ENCODE measurements at regions not wholly inside any gene's neighbourhood (a gene's known extent, or its start where the extent isn't known, plus 50 kb on each side); places are given as distances from the start of the nearest gene placed in this dataset.

GRCh38 chr22:19615867-19616581 is 91.8 kb upstream of the CLDN5 start:
- no peaks in the 10 kb centered on the region for H3K27me3 ChIP-seq (ENCODE audit: insufficient read depth, low read length, poor library complexity)
- no peak overlapping the region for H2AFZ ChIP-seq (ENCODE audit: low read depth, low read length)
- TF ChIP-seq CTCF (IDR thresholded peaks at IDR 0.05; ENCODE audit: borderline replicate concordance, extremely low read depth, low read length, poor library complexity, severe bottlenecking), result no peak
- TF ChIP-seq EZH2 (IDR thresholded peaks at IDR 0.05; ENCODE audit: borderline replicate concordance, low read depth, low read length, severe bottlenecking), result no peak
- H3K27ac ChIP-seq (ENCODE audit: low read length), result no peak overlapping the region
- no peaks in the 10 kb centered on the region for H3K9me3 ChIP-seq (ENCODE audit: insufficient read depth, low read length, severe bottlenecking)
- DNase-seq, result no peak
- no peak for ATAC-seq (ENCODE audit: insufficient read depth, low read depth)
- no peaks in the 10 kb centered on the region for H3K4me1 ChIP-seq (ENCODE audit: insufficient read depth, low read length)
- H3K79me2 ChIP-seq (ENCODE audit: insufficient read depth, low read length), result no peaks in the 10 kb centered on the region
- no peak overlapping the region for H3K4me3 ChIP-seq (ENCODE audit: low read depth in 1 of 2, low read length in 2 of 2)
- no peaks in the 10 kb centered on the region for H3K36me3 ChIP-seq (ENCODE audit: insufficient read depth, low read length)
- H4K20me1 ChIP-seq (ENCODE audit: insufficient read depth, low read length), result no peaks in the 10 kb centered on the region
- no peak overlapping the region for H3K9ac ChIP-seq (ENCODE audit: low read depth, low read length)
- no peak overlapping the region for H3K4me2 ChIP-seq (ENCODE audit: insufficient read depth, low read length)

- Histone ChIP-seq H3K4me3 (ENCODE audit: low read depth in 1 of 2, low read length in 2 of 2) (no peak overlapping the region), H3K4me1 (ENCODE audit: insufficient read depth, low read length) (no peaks in the 10 kb centered on the region)
Observed at GRCh38 chr22:19619144-19620009, 94.9 kb upstream of the SEPTIN5 start.

GRCh38 chr22:19620742-19621371 is 93.4 kb upstream of the SEPTIN5 start:
- H3K79me2 ChIP-seq (ENCODE audit: insufficient read depth, low read length), result no peaks in the 10 kb centered on the region
- H3K4me1 ChIP-seq (ENCODE audit: insufficient read depth, low read length), result no peaks in the 10 kb centered on the region
- H3K36me3 ChIP-seq (ENCODE audit: insufficient read depth, low read length), result no peaks in the 10 kb centered on the region
- no peaks in the 10 kb centered on the region for H4K20me1 ChIP-seq (ENCODE audit: insufficient read depth, low read length)
- no peak overlapping the region for H2AFZ ChIP-seq (ENCODE audit: low read depth, low read length)
- H3K27me3 ChIP-seq (ENCODE audit: insufficient read depth, low read length, poor library complexity), result no peaks in the 10 kb centered on the region
- H3K27ac ChIP-seq (ENCODE audit: low read length), result no peak overlapping the region
- TF ChIP-seq EZH2 (IDR thresholded peaks at IDR 0.05; ENCODE audit: borderline replicate concordance, low read depth, low read length, severe bottlenecking) (no peak), CTCF (IDR thresholded peaks at IDR 0.05; ENCODE audit: borderline replicate concordance, extremely low read depth, low read length, poor library complexity, severe bottlenecking) (no peak)
- H3K9me3 ChIP-seq (ENCODE audit: insufficient read depth, low read length, severe bottlenecking), result no peaks in the 10 kb centered on the region
- H3K9ac ChIP-seq (ENCODE audit: low read depth, low read length), result no peak overlapping the region
- H3K4me3 ChIP-seq (ENCODE audit: low read depth in 1 of 2, low read length in 2 of 2), result no peak overlapping the region
- no peak for DNase-seq
- ATAC-seq (ENCODE audit: insufficient read depth, low read depth), result no peak
- H3K4me2 ChIP-seq (ENCODE audit: insufficient read depth, low read length), result no peak overlapping the region

More at GRCh38 chr22:19619144-19620009, 94.9 kb upstream of the SEPTIN5 start:
- TF ChIP-seq EZH2 (IDR thresholded peaks at IDR 0.05; ENCODE audit: borderline replicate concordance, low read depth, low read length, severe bottlenecking) (no peak), CTCF (IDR thresholded peaks at IDR 0.05; ENCODE audit: borderline replicate concordance, extremely low read depth, low read length, poor library complexity, severe bottlenecking) (no peak)
- H3K9ac ChIP-seq (ENCODE audit: low read depth, low read length), result no peak overlapping the region
- H2AFZ ChIP-seq (ENCODE audit: low read depth, low read length), result no peak overlapping the region
- H3K27ac ChIP-seq (ENCODE audit: low read length), result no peak overlapping the region
- H3K79me2 ChIP-seq (ENCODE audit: insufficient read depth, low read length), result no peaks in the 10 kb centered on the region
- ATAC-seq (ENCODE audit: insufficient read depth, low read depth) (no peak), DNase-seq (no peak)
- H3K27me3 ChIP-seq (ENCODE audit: insufficient read depth, low read length, poor library complexity), result no peaks in the 10 kb centered on the region
- no peak overlapping the region for H3K4me2 ChIP-seq (ENCODE audit: insufficient read depth, low read length)
- no peaks in the 10 kb centered on the region for H4K20me1 ChIP-seq (ENCODE audit: insufficient read depth, low read length)
- H3K9me3 ChIP-seq (ENCODE audit: insufficient read depth, low read length, severe bottlenecking), result no peaks in the 10 kb centered on the region
- no peaks in the 10 kb centered on the region for H3K36me3 ChIP-seq (ENCODE audit: insufficient read depth, low read length)
